ENCODE measurements at regions not wholly inside any gene's neighbourhood (a gene's known extent, or its start where the extent isn't known, plus 50 kb on each side); places are given as distances from the start of the nearest gene placed in this dataset.

DNA sequence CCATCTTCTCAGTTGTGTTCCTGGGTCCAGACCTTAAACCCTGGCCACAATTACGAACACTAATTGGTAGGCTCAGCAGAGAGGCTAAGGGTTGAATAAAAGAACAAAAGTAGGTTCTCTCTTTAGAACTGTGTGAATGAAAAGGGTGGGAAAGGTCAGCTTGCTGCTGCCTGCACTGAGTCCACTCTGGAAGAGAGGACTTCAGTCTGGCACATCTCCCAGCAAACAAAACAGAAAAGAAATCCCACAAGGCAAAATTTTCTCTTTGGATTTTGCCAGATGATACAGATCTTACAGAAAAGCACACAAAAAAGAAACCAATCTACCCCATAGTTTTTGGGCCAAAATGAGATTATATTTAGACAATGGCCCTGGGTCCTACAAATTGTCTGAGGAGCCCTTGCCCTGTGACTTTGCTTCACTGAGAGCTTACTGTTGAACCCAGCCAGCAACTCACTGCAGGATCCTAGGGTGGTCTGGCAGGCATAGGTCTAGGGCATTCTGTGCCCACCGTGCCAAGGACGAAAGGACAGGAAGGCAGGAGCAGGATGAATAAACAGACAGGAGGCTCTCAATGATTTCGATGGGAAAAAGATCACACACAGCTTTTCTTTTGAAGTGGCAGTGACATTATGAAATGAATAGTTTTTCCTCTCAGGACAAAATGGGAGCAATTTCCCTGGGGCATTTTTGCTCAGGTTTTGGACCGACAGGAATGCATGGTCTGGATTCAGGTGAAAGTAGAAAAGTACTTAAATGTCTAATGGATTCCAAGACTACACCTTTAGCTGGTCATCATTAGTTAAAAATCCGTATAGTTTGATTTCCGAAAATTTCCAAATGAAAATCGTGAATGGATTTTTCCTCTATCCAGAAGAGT, 68.4 kb upstream of the STAM2 start:
- DNase-seq (ENCODE audit: insufficient read length, low spot score): no peak

DNA sequence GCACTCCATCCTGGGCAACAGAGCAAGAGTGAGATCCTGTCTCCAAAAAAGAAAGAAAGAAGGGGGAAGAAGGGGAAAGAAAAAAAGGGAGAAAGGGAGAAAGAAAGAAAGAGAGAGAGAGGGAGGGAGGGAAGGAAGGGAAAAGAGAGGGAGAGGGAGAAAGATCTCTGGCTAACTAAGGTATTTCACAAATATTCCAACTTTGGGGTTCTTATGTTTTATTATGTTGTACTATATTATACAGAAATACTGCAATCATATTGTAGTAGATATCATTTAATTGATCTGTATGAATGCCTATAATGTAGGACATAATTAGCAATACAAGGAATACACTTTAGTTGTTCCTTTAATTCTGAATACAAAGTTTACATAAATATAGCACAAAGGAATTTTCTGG, 70.1 kb upstream of the STAM2 start:
- DNase-seq (ENCODE audit: insufficient read length, low spot score): no peak

More for the DNA sequence above, 68.4 kb upstream of the STAM2 start:
- no peak for TF ChIP-seq POLR2AphosphoS5 (IDR thresholded peaks at IDR 0.05; ENCODE audit: low read depth, low read length)
- no peak for TF ChIP-seq SPI1 (IDR thresholded peaks at IDR 0.05; ENCODE audit: low read depth, low read length)
- TF ChIP-seq TAF1 (IDR thresholded peaks at IDR 0.05; ENCODE audit: low read depth, low read length): no peak
- TF ChIP-seq POLR2A (IDR thresholded peaks at IDR 0.05; ENCODE audit: low read depth, low read length): no peak
- no peak for TF ChIP-seq POU2F2 (IDR thresholded peaks at IDR 0.05; ENCODE audit: low read depth, low read length)
- TF ChIP-seq PAX5 (IDR thresholded peaks at IDR 0.05; ENCODE audit: insufficient read depth, low read length, severe bottlenecking): no peak
- FAIRE-seq: no peak

DNA sequence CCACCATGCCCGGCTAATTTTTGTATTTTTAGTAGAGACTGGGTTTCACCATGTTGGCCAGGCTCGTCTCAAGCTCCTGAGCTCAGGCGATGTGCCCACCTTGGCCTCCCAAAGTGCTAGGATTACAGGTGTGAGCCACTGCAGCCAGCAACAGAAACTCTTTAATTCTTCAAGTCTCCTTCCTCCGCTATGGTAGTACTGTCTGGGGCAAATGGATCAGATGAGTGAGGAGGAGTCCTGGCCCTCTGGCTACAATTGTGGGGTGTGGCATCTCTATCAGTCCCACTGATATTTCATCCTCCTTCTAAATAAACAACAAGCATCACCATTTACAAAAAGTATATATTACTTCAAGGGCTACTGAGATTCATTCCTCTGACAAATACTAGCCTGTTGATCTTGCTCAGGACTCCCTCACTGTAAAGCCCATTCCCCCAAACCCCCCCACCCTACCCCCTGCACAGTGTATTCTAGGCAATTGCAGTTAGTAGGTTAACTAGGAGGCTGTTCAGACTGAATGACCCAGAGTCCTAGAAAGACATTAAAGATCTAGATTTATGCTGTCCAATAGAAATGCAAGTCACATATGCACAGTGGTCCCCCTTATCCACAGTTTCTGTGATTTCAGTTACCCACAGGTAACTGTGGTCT, 71.2 kb upstream of the STAM2 start:
- DNase-seq (ENCODE audit: insufficient read length, low spot score): no peak
- TF ChIP-seq POLR2A (IDR thresholded peaks at IDR 0.05; ENCODE audit: low read depth, low read length) (no peak), SPI1 (IDR thresholded peaks at IDR 0.05; ENCODE audit: low read depth, low read length) (no peak), PAX5 (IDR thresholded peaks at IDR 0.05; ENCODE audit: insufficient read depth, low read length, severe bottlenecking) (no peak), POLR2AphosphoS5 (IDR thresholded peaks at IDR 0.05; ENCODE audit: low read depth, low read length) (no peak), TAF1 (IDR thresholded peaks at IDR 0.05; ENCODE audit: low read depth, low read length) (no peak), POU2F2 (IDR thresholded peaks at IDR 0.05; ENCODE audit: low read depth, low read length) (no peak)
- FAIRE-seq: no peak

More for the DNA sequence above, 70.1 kb upstream of the STAM2 start:
- no peak for FAIRE-seq
- TF ChIP-seq POU2F2 (IDR thresholded peaks at IDR 0.05; ENCODE audit: low read depth, low read length): no peak
- TF ChIP-seq TAF1 (IDR thresholded peaks at IDR 0.05; ENCODE audit: low read depth, low read length): no peak
- TF ChIP-seq POLR2A (IDR thresholded peaks at IDR 0.05; ENCODE audit: low read depth, low read length): no peak
- no peak for TF ChIP-seq POLR2AphosphoS5 (IDR thresholded peaks at IDR 0.05; ENCODE audit: low read depth, low read length)
- no peak for TF ChIP-seq PAX5 (IDR thresholded peaks at IDR 0.05; ENCODE audit: insufficient read depth, low read length, severe bottlenecking)
- TF ChIP-seq SPI1 (IDR thresholded peaks at IDR 0.05; ENCODE audit: low read depth, low read length): no peak

- FAIRE-seq (no peak), DNase-seq (ENCODE audit: insufficient read length, low spot score) (no peak)
- TF ChIP-seq TAF1 (IDR thresholded peaks at IDR 0.05; ENCODE audit: low read depth, low read length): no peak
- TF ChIP-seq POLR2AphosphoS5 (IDR thresholded peaks at IDR 0.05; ENCODE audit: low read depth, low read length): no peak
- TF ChIP-seq PAX5 (IDR thresholded peaks at IDR 0.05; ENCODE audit: insufficient read depth, low read length, severe bottlenecking): no peak
- no peak for TF ChIP-seq SPI1 (IDR thresholded peaks at IDR 0.05; ENCODE audit: low read depth, low read length)
Observed at GRCh38 chr2:152247337-152247695, 71.8 kb upstream of the STAM2 start.

DNA sequence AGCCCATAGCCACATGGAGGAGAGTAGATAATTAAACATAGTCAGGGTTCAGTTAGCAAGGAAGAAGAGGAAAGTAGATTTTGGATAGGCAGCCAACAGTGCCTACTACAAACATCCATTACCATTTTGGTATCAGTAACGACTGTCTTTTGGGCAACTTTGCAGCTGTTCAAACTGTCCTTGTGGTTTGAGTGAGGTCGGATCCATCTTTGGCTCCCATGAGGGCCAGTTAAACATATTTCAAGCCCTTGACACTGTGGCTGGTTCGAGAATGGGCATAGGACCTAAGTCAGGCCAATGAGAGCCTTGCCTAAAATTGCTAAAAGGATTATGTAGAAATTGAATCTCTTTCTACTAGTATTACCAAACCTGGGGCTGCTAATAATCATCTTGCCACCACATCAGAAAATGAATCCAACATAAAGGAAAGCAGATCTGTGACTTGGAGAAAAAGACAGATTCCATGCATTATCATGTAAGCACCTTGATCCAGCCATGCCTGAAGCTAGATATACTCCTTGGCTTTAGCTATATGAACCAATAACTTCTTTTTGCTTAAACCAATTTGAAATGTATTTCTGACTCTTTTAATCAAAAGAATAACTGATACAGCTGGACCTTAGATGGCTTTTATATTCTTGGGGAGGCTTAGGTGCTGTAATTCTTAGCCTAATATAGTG, 75.0 kb upstream of the STAM2 start:
- FAIRE-seq (no peak), DNase-seq (ENCODE audit: insufficient read length, low spot score) (no peak)
- TF ChIP-seq POLR2A (IDR thresholded peaks at IDR 0.05; ENCODE audit: low read depth, low read length) (no peak), PAX5 (IDR thresholded peaks at IDR 0.05; ENCODE audit: insufficient read depth, low read length, severe bottlenecking) (no peak), SPI1 (IDR thresholded peaks at IDR 0.05; ENCODE audit: low read depth, low read length) (no peak), POLR2AphosphoS5 (IDR thresholded peaks at IDR 0.05; ENCODE audit: low read depth, low read length) (no peak)

DNA sequence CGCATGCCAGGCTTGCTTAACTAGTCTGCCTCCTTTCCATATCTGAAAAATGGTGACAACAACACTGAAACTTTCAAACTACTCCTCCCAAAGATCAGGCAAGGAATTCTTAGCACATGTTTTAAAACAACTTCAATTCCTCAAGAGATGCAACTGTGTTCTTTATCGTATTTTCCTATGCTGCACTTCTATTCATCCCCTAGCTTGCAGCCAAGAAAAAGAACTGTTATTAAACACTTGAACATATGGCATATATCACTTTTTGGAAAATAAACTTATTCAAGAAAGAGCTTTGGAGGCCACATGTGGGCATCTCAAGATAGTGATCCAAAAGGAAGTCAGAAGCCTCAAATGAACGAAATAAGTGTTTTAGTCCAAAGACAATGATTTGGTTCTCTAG, 75.6 kb upstream of the STAM2 start:
- FAIRE-seq (no peak), DNase-seq (ENCODE audit: insufficient read length, low spot score) (no peak)
- no peak for TF ChIP-seq PAX5 (IDR thresholded peaks at IDR 0.05; ENCODE audit: insufficient read depth, low read length, severe bottlenecking)
- no peak for TF ChIP-seq SPI1 (IDR thresholded peaks at IDR 0.05; ENCODE audit: low read depth, low read length)
- TF ChIP-seq POU2F2 (IDR thresholded peaks at IDR 0.05; ENCODE audit: low read depth, low read length): no peak
- no peak for TF ChIP-seq POLR2A (IDR thresholded peaks at IDR 0.05; ENCODE audit: low read depth, low read length)
- TF ChIP-seq POLR2AphosphoS5 (IDR thresholded peaks at IDR 0.05; ENCODE audit: low read depth, low read length): no peak

DNA sequence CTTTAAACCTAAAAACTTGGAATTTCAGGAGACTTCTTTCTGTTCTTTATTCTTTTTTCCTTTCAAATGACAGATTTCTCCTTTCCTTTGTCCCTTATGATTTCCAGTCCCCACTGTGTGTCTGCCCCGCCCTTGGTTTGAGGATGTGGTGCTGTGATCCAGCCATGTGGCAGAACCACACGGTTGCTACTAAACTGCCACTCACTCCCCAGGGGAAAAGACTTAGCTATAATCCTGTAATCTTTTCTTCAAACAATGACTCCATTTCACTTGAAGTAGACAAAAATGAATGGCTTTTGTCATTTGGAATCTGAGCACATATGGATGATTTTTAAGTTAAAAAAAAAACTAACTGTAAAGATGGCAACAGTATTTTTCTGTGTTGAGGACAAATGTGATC, 76.2 kb upstream of the STAM2 start:
- no peak for DNase-seq (ENCODE audit: insufficient read length, low spot score)
- FAIRE-seq: no peak
- no peak for TF ChIP-seq PAX5 (IDR thresholded peaks at IDR 0.05; ENCODE audit: insufficient read depth, low read length, severe bottlenecking)
- TF ChIP-seq POU2F2 (IDR thresholded peaks at IDR 0.05; ENCODE audit: low read depth, low read length): no peak
- TF ChIP-seq POLR2A (IDR thresholded peaks at IDR 0.05; ENCODE audit: low read depth, low read length): no peak
- no peak for TF ChIP-seq POLR2AphosphoS5 (IDR thresholded peaks at IDR 0.05; ENCODE audit: low read depth, low read length)
- no peak for TF ChIP-seq TAF1 (IDR thresholded peaks at IDR 0.05; ENCODE audit: low read depth, low read length)
- no peak for TF ChIP-seq SPI1 (IDR thresholded peaks at IDR 0.05; ENCODE audit: low read depth, low read length)

- no peak for FAIRE-seq
- no peak for DNase-seq (ENCODE audit: insufficient read length, low spot score)
- no peak for TF ChIP-seq PAX5 (IDR thresholded peaks at IDR 0.05; ENCODE audit: insufficient read depth, low read length, severe bottlenecking)
Observed at GRCh38 chr2:152254486-152254885, 78.9 kb upstream of the STAM2 start.

- FAIRE-seq (no peak), DNase-seq (ENCODE audit: insufficient read length, low spot score) (no peak)
- TF ChIP-seq POLR2AphosphoS5 (IDR thresholded peaks at IDR 0.05; ENCODE audit: low read depth, low read length) (no peak), SPI1 (IDR thresholded peaks at IDR 0.05; ENCODE audit: low read depth, low read length) (no peak), PAX5 (IDR thresholded peaks at IDR 0.05; ENCODE audit: insufficient read depth, low read length, severe bottlenecking) (no peak), TAF1 (IDR thresholded peaks at IDR 0.05; ENCODE audit: low read depth, low read length) (no peak), POU2F2 (IDR thresholded peaks at IDR 0.05; ENCODE audit: low read depth, low read length) (no peak), POLR2A (IDR thresholded peaks at IDR 0.05; ENCODE audit: low read depth, low read length) (no peak)
Observed at GRCh38 chr2:152254976-152255375, 79.4 kb upstream of the STAM2 start.
